OCI-LY1 (cell line): ENCODE measurements at regions not wholly inside any gene's neighbourhood (a gene's known extent, or its start where the extent isn't known, plus 50 kb on each side); places are given as distances from the start of the nearest gene placed in this dataset.

ENCODE experiments used
- H2AFZ ChIP-seq: fragments of 200-600 bp; sonication (generic), shearing (Covaris generic); 2 replicates; pipeline ENCODE4 v1.6.0; 2014; ENCODE audit warnings: antibody characterized with exemption, mild to moderate bottlenecking, low read length
- H3F3A ChIP-seq: fragments of 200-600 bp; sonication (generic), shearing (Covaris generic); 2 replicates; pipeline ENCODE4 v1.6.0; 2014; ENCODE audit warnings: mild to moderate bottlenecking, antibody characterized with exemption, low read length, moderate library complexity; ENCODE audit not compliant: insufficient read depth
- H3K27ac ChIP-seq: fragments of 200-600 bp; sonication (generic); 2 replicates; pipeline ENCODE4 v1.5.1; 2014; ENCODE audit warnings: low read length, mixed run types, mild to moderate bottlenecking, low read depth; ENCODE audit not compliant: poor library complexity, severe bottlenecking
- H3K27me3 ChIP-seq: fragments of 200-600 bp; sonication (generic); 2 replicates; pipeline ENCODE4 v1.6.0; 2014; ENCODE audit warnings: antibody characterized with exemption, mild to moderate bottlenecking, low read length, moderate library complexity; ENCODE audit not compliant: insufficient read depth
- H3K36me3 ChIP-seq: fragments of 200-600 bp; sonication (generic); 2 replicates; pipeline ENCODE4 v1.6.1; 2014; ENCODE audit warnings: mild to moderate bottlenecking, antibody characterized with exemption, low read length, moderate library complexity, mixed read lengths; ENCODE audit not compliant: insufficient read depth
- H3K4me1 ChIP-seq: fragments of 200-600 bp; sonication (generic); 2 replicates; pipeline ENCODE4 v1.5.1; 2014; ENCODE audit warnings: mild to moderate bottlenecking, low read length, moderate library complexity; ENCODE audit not compliant: insufficient read depth, severe bottlenecking
- H3K4me2 ChIP-seq: fragments of 200-600 bp; sonication (generic), shearing (Covaris generic); 2 replicates; pipeline ENCODE4 v1.6.1; 2014; ENCODE audit warnings: low read length
- H3K4me3 ChIP-seq: fragments of 200-600 bp; sonication (generic); 2 replicates; pipeline ENCODE4 v1.5.1; 2014; ENCODE audit warnings: low read length, low read depth, mild to moderate bottlenecking, mixed read lengths; ENCODE audit not compliant: poor library complexity, severe bottlenecking
- H3K79me2 ChIP-seq: fragments of 200-600 bp; shearing (Covaris generic); 2 replicates; pipeline ENCODE4 v1.6.1; 2016; ENCODE audit warnings: mixed run types, low read length, mixed read lengths; ENCODE audit not compliant: insufficient read depth
- H3K9ac ChIP-seq: fragments of 200-600 bp; sonication (generic), shearing (Covaris generic); 2 replicates; pipeline ENCODE4 v1.6.1; 2014; ENCODE audit warnings: mild to moderate bottlenecking, low read length, mixed read lengths
- H3K9me2 ChIP-seq: fragments of 200-600 bp; sonication (generic), shearing (Covaris generic); 2 replicates; pipeline ENCODE4 v1.6.1; 2014; ENCODE audit warnings: low read depth, mild to moderate bottlenecking, low read length, mixed read lengths
- H3K9me3 ChIP-seq: fragments of 200-600 bp; shearing (Covaris generic); 2 replicates; pipeline ENCODE4 v1.6.1; 2014; ENCODE audit warnings: low read length, mixed read lengths
- H4K20me1 ChIP-seq: fragments of 200-600 bp; sonication (generic), shearing (Covaris generic); 2 replicates; pipeline ENCODE4 v1.6.0; 2016; ENCODE audit warnings: mild to moderate bottlenecking, low read length; ENCODE audit not compliant: insufficient read depth
- EZH2 ChIP-seq: fragments of 200-600 bp; sonication (generic), shearing (Covaris generic); IDR thresholded peaks from 2 replicates; pipeline ENCODE4 v1.8.0; 2017; ENCODE audit warnings: borderline replicate concordance, mixed run types, mild to moderate bottlenecking, antibody characterized with exemption, low read length, moderate library complexity, mixed read lengths
- TF ChIP-seq, protein P1 (sequence below): fragments of 200-600 bp; sonication (generic), shearing (Covaris generic); IDR thresholded peaks from 2 replicates; pipeline ENCODE4 v1.5.1; 2017; ENCODE audit warnings: mild to moderate bottlenecking, antibody characterized with exemption, low read length, moderate library complexity, mixed read lengths

DNA sequence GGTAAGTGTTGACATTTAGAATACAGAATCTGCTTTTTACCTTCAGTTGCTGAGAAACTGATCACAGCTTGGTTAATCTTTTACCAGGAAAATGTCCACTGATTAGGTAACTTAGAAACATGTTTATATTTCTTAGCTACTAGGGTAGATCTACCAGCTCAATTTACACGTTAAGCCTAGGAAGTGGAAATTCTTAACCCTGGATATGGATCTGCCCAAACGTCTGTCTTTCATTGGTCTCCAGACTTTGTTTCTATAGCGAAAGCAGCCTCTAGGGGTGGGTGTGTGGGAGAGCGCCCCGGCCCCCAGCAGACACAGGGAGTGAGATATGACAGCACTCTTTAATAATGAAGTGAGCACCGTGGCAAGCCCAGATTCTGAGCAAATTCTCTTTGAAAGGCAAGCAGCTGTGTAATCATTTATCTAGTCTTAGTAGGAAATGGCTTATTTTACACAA, 141.6 kb upstream of the ZNF608 start:
- H2AFZ ChIP-seq = 0 out of 2 replicates have a peak overlapping the region, but pooled peaks have one; percentile 7
- H3K9ac ChIP-seq = peak overlapping the region; percentile 37
- H3K4me3 ChIP-seq = peak overlapping the region; percentile 28
- H3K79me2 ChIP-seq = no peaks in the 10 kb centered on the region
- H3K27me3 ChIP-seq = no peaks in the 10 kb centered on the region
- H3F3A ChIP-seq = no peaks in the 10 kb centered on the region
- peak overlapping the region; percentile 47 for H3K27ac ChIP-seq
- peaks cover 30% of the 10 kb centered on the region for H3K4me1 ChIP-seq
- peaks cover 6% of the 10 kb centered on the region for H3K9me3 ChIP-seq
- H3K4me2 ChIP-seq = peak overlapping the region; percentile 49
- TF ChIP-seq, protein P1, sequence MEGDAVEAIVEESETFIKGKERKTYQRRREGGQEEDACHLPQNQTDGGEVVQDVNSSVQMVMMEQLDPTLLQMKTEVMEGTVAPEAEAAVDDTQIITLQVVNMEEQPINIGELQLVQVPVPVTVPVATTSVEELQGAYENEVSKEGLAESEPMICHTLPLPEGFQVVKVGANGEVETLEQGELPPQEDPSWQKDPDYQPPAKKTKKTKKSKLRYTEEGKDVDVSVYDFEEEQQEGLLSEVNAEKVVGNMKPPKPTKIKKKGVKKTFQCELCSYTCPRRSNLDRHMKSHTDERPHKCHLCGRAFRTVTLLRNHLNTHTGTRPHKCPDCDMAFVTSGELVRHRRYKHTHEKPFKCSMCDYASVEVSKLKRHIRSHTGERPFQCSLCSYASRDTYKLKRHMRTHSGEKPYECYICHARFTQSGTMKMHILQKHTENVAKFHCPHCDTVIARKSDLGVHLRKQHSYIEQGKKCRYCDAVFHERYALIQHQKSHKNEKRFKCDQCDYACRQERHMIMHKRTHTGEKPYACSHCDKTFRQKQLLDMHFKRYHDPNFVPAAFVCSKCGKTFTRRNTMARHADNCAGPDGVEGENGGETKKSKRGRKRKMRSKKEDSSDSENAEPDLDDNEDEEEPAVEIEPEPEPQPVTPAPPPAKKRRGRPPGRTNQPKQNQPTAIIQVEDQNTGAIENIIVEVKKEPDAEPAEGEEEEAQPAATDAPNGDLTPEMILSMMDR = peak; percentile 57
- no peak for TF ChIP-seq EZH2
- no peaks in the 10 kb centered on the region for H3K36me3 ChIP-seq
- no peaks in the 10 kb centered on the region for H4K20me1 ChIP-seq
- H3K9me2 ChIP-seq = no peaks in the 10 kb centered on the region

DNA sequence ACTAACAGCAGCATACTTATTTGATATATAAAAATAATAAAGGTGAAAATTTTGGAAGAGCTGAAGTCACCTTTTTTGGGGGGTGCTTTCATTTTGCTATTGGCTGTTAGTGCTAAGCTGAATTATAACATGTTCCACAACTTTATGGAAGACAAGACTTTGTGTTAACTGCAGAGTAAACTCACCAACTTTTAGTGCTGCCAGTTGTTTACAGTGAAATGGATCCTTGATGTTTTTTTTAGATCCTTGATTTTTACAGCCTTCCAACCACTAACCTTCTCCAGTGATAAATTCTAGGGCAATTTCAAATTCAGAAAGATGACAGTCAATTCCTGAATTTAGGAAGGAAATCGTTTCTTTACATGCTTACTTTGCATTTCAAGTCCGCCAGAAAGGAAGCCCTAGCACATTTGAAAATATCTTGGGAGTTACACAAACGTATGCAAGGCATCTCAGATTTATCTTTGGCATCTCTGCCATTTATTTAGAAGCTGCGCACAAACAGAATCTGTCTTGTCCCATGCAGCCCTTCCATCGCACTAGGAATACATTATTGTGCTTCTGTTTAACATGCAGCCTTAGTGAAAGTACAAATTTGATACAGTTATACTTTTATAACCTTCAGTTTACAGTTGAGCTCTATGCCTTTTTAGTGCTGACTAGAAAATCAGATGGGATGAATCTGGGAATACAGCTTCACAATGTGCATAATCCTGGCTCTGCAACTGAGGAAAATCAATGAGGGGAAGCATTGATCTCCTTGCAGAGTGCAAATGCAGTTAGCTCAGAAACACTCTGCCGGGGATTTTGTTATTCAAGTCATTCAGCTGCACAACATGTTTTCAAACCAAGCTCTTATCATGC, 142.4 kb upstream of the ZNF608 start:
- no peak for TF ChIP-seq EZH2
- TF ChIP-seq, protein P1 = no peak
- no peaks in the 10 kb centered on the region for H3K79me2 ChIP-seq
- H3K9me3 ChIP-seq = peaks cover 6% of the 10 kb centered on the region
- peak overlapping the region; percentile 47 for H3K27ac ChIP-seq
- H3F3A ChIP-seq = no peaks in the 10 kb centered on the region; the same call in 1 of the 2 replicates
- H2AFZ ChIP-seq = 0 out of 2 replicates have a peak overlapping the region, but pooled peaks have one; percentile 25
- H3K4me2 ChIP-seq = peak overlapping the region; percentile 49
- H3K4me1 ChIP-seq = peaks cover 30% of the 10 kb centered on the region
- H4K20me1 ChIP-seq = no peaks in the 10 kb centered on the region
- peak overlapping the region; percentile 37 for H3K9ac ChIP-seq
- H3K9me2 ChIP-seq = no peaks in the 10 kb centered on the region
- peak overlapping the region; percentile 28 for H3K4me3 ChIP-seq
- H3K36me3 ChIP-seq = no peaks in the 10 kb centered on the region
- no peaks in the 10 kb centered on the region for H3K27me3 ChIP-seq

DNA sequence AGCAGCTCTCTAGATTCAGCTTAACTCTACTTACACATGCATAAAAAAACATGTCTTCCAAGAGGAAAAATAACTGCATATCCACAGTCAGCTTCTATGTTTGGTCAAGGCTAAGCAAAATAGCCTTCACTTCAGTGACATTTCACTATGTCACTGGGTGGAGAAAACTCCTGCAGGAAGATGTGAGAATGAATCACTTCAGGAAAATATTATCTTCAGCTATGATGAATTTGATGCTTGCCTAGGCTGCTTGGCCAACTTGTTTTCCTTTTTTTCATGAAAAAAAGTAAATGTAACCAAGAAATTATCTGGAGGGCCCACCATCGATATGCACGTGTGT, 143.0 kb upstream of the ZNF608 start:
- Histone ChIP-seq H3K9me2 (no peaks in the 10 kb centered on the region), H3K4me3 (peak overlapping the region; percentile 28), H3K9me3 (peaks cover 6% of the 10 kb centered on the region), H3K27ac (peak overlapping the region; percentile 47), H3K9ac (peak overlapping the region; percentile 37), H3F3A (no peaks in the 10 kb centered on the region; the same call in 1 of the 2 replicates), H3K36me3 (no peaks in the 10 kb centered on the region; the same call in 1 of the 2 replicates), H3K4me1 (peaks cover 30% of the 10 kb centered on the region), H3K79me2 (no peaks in the 10 kb centered on the region), H2AFZ (no peak overlapping the region), H3K4me2 (peak overlapping the region; percentile 49), H4K20me1 (no peaks in the 10 kb centered on the region), H3K27me3 (no peaks in the 10 kb centered on the region)
- TF ChIP-seq, protein P1 = no peak
- no peak for TF ChIP-seq EZH2
